Osteocyte (in vitro differentiated cells): ENCODE measurements at regions not wholly inside any gene's neighbourhood (a gene's known extent, or its start where the extent isn't known, plus 50 kb on each side); places are given as distances from the start of the nearest gene placed in this dataset.
"Not testable (repeated sequence)": the region's sequence is repeated elsewhere in the genome, so short reads cannot be mapped to it uniquely, and the experiment has no call there.

Experiments used
- DNase-seq: peaks from one replicate; pipeline ENCODE4 v3.0.0; 2021; ENCODE audit warnings: mixed read lengths; ENCODE audit not compliant: unreplicated experiment; ENCODE audit errors: extremely low spot score
- H3K27ac Mint-ChIP-seq: one replicate; pipeline ENCODE4 v1.8.0; 2021; ENCODE audit warnings: mild to moderate bottlenecking, mixed read lengths; ENCODE audit not compliant: unreplicated experiment
- H3K27me3 Mint-ChIP-seq: one replicate; pipeline ENCODE4 v1.8.0; 2021; ENCODE audit warnings: mixed read lengths; ENCODE audit not compliant: unreplicated experiment
- H3K36me3 Mint-ChIP-seq: one replicate; pipeline ENCODE4 v1.8.0; 2021; ENCODE audit warnings: mixed read lengths; ENCODE audit not compliant: unreplicated experiment
- H3K4me1 Mint-ChIP-seq: one replicate; pipeline ENCODE4 v1.8.0; 2021; ENCODE audit warnings: mixed read lengths; ENCODE audit not compliant: unreplicated experiment
- H3K4me3 Mint-ChIP-seq: one replicate; pipeline ENCODE4 v1.8.0; 2021; ENCODE audit warnings: mild to moderate bottlenecking, moderate library complexity, mixed read lengths; ENCODE audit not compliant: unreplicated experiment
- H3K9me3 Mint-ChIP-seq: one replicate; pipeline ENCODE4 v1.8.0; 2021; ENCODE audit warnings: mixed read lengths; ENCODE audit not compliant: unreplicated experiment
- CTCF ChIP-seq: fragments of 200-600 bp; sonication (generic); IDR thresholded peaks from 2 replicates; pipeline ENCODE4 v1.5.0; 2021; ENCODE audit warnings: antibody characterized with exemption, mild to moderate bottlenecking, moderate library complexity

GRCh38 chr12:17286874-17287273 lies 680.9 kb upstream of the LMO3 start:
- Mint-ChIP-seq H3K27ac (no peak overlapping the region), H3K4me3 (no peak overlapping the region), H3K27me3 (no peaks in the 10 kb centered on the region), H3K4me1 (no peaks in the 10 kb centered on the region), H3K36me3 (no peaks in the 10 kb centered on the region), H3K9me3 (peaks cover 39% of the 10 kb centered on the region)
- no peak for DNase-seq
- no peak for TF ChIP-seq CTCF

- Mint-ChIP-seq H3K36me3 (no peaks in the 10 kb centered on the region), H3K4me1 (no peaks in the 10 kb centered on the region), H3K27me3 (no peaks in the 10 kb centered on the region), H3K27ac (no peak overlapping the region), H3K9me3 (peaks cover 37% of the 10 kb centered on the region), H3K4me3 (no peak overlapping the region)
- no peak for DNase-seq
- TF ChIP-seq CTCF = no peak
Observed at GRCh38 chr12:17284873-17285272, 678.9 kb upstream of the LMO3 start.

GRCh38 chr12:17283563-17283962 lies 677.6 kb upstream of the LMO3 start:
- H3K27me3 Mint-ChIP-seq = no peaks in the 10 kb centered on the region
- no peak for DNase-seq
- no peaks in the 10 kb centered on the region for H3K36me3 Mint-ChIP-seq
- H3K9me3 Mint-ChIP-seq = peaks cover 27% of the 10 kb centered on the region
- no peak for TF ChIP-seq CTCF
- no peak overlapping the region for H3K27ac Mint-ChIP-seq
- H3K4me3 Mint-ChIP-seq = no peak overlapping the region
- H3K4me1 Mint-ChIP-seq = no peaks in the 10 kb centered on the region

GRCh38 chr12:17282169-17282568 lies 676.2 kb upstream of the LMO3 start:
- H3K9me3 Mint-ChIP-seq = peaks cover 21% of the 10 kb centered on the region
- H3K36me3 Mint-ChIP-seq, DNase-seq, H3K27ac Mint-ChIP-seq, H3K27me3 Mint-ChIP-seq, H3K4me1 Mint-ChIP-seq, H3K4me3 Mint-ChIP-seq: not testable (repeated sequence)

- peak; percentile 6 for TF ChIP-seq CTCF
- Mint-ChIP-seq H3K27me3 (no peaks in the 10 kb centered on the region), H3K27ac (no peak overlapping the region), H3K36me3 (no peaks in the 10 kb centered on the region), H3K4me3 (no peak overlapping the region), H3K9me3 (peaks cover 19% of the 10 kb centered on the region), H3K4me1 (no peaks in the 10 kb centered on the region)
- no peak for DNase-seq
Observed at GRCh38 chr12:17278946-17279345, 673.0 kb upstream of the LMO3 start.

GRCh38 chr12:17276196-17276595 lies 670.2 kb upstream of the LMO3 start:
- no peaks in the 10 kb centered on the region for H3K36me3 Mint-ChIP-seq
- H3K27ac Mint-ChIP-seq = no peak overlapping the region
- no peak for TF ChIP-seq CTCF
- no peak overlapping the region for H3K4me3 Mint-ChIP-seq
- H3K9me3 Mint-ChIP-seq = peaks cover 10% of the 10 kb centered on the region
- no peaks in the 10 kb centered on the region for H3K27me3 Mint-ChIP-seq
- H3K4me1 Mint-ChIP-seq = no peaks in the 10 kb centered on the region
- no peak for DNase-seq
